DOHH2 (cell line): ENCODE measurements at regions not wholly inside any gene's neighbourhood (a gene's known extent, or its start where the extent isn't known, plus 50 kb on each side); places are given as distances from the start of the nearest gene placed in this dataset.

ENCODE experiments used
- H3F3A ChIP-seq: fragments of 200-600 bp; sonication (generic), shearing (Covaris generic); 2 replicates; pipeline ENCODE4 v1.6.0; 2016; ENCODE audit warnings: antibody characterized with exemption, mild to moderate bottlenecking; ENCODE audit not compliant: control insufficient read depth, insufficient read depth
- H3K27ac ChIP-seq: fragments of 200-600 bp; sonication (generic); 2 replicates; pipeline ENCODE4 v1.5.1; 2014; ENCODE audit warnings: low read depth, mild to moderate bottlenecking, low read length, moderate library complexity
- H3K27me3 ChIP-seq: fragments of 200-600 bp; sonication (generic); 2 replicates; pipeline ENCODE4 v1.6.1; 2014; ENCODE audit warnings: mild to moderate bottlenecking, low read length, mixed read lengths; ENCODE audit not compliant: control insufficient read depth
- H3K36me3 ChIP-seq: fragments of 200-600 bp; sonication (generic); 2 replicates; pipeline ENCODE4 v1.6.1; 2014; ENCODE audit warnings: mild to moderate bottlenecking, low read length, moderate library complexity, mixed read lengths; ENCODE audit not compliant: control insufficient read depth
- H3K4me1 ChIP-seq: fragments of 200-600 bp; sonication (generic); 2 replicates; pipeline ENCODE4 v1.6.1; 2014; ENCODE audit warnings: mild to moderate bottlenecking, low read length, mixed read lengths; ENCODE audit not compliant: control insufficient read depth
- H3K4me2 ChIP-seq: fragments of 200-600 bp; sonication (generic); 2 replicates; pipeline ENCODE4 v1.6.0; 2014; ENCODE audit warnings: mild to moderate bottlenecking, low read length, moderate library complexity
- H3K4me3 ChIP-seq: fragments of 200-600 bp; sonication (generic); 2 replicates; pipeline ENCODE4 v1.5.1; 2014; ENCODE audit warnings: mild to moderate bottlenecking, low read length, mixed read lengths
- H3K79me2 ChIP-seq: fragments of 200-600 bp; sonication (generic); 2 replicates; pipeline ENCODE4 v1.6.1; 2014; ENCODE audit warnings: mild to moderate bottlenecking, low read length, mixed read lengths; ENCODE audit not compliant: control insufficient read depth
- H3K9me2 ChIP-seq: fragments of 200-600 bp; sonication (generic); replicated peaks from 2 replicates; pipeline ENCODE4 v1.6.1; 2014; ENCODE audit warnings: mild to moderate bottlenecking, low read length, mixed read lengths; ENCODE audit not compliant: control insufficient read depth
- H3K9me3 ChIP-seq: fragments of 200-600 bp; sonication (generic); 2 replicates; pipeline ENCODE4 v1.6.1; 2014; ENCODE audit warnings: antibody characterized with exemption, low read length, mixed read lengths; ENCODE audit not compliant: control insufficient read depth, insufficient read depth
- H4K20me1 ChIP-seq: fragments of 200-600 bp; sonication (generic); 2 replicates; pipeline ENCODE4 v1.6.0; 2014; ENCODE audit warnings: low read depth, mild to moderate bottlenecking, antibody characterized with exemption, low read length, moderate library complexity; ENCODE audit not compliant: control insufficient read depth, insufficient read depth
- EZH2phosphoT487 ChIP-seq: fragments of 200-600 bp; sonication (generic); IDR thresholded peaks from 2 replicates; pipeline ENCODE4 v1.6.1; 2017; ENCODE audit warnings: borderline replicate concordance, mild to moderate bottlenecking, antibody characterized with exemption, low read length, moderate library complexity, mixed read lengths
- TF ChIP-seq, protein P1 (sequence below): fragments of 200-600 bp; sonication (generic); IDR thresholded peaks from one replicate; pipeline ENCODE4 v1.5.1; 2014; ENCODE audit warnings: antibody characterized with exemption, mild to moderate bottlenecking, low read depth, low read length; ENCODE audit not compliant: poor library complexity, severe bottlenecking

DNA sequence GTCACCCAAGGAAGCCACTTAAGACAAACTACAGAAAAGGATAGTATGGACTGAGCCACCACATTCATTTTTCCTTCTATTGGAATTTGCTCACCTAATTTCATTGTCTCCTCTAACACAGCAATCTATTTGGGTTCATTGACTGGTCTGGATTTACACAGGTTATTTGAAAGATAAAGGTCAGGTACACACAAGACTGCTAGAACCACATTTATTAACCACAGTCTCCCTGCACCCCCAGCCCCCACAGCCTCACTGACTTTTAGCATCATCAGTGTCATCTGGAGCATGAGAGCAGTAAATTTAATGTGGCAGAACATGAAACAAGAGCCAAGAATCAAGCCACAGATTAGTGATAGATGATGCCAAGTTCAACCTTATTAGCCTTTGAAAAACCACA is 226.9 kb upstream of the GYPC start:
- Histone ChIP-seq H3K9me3 (no peaks in the 10 kb centered on the region), H3K4me1 (no peaks in the 10 kb centered on the region), H3K27ac (no peak overlapping the region), H3F3A (no peaks in the 10 kb centered on the region), H3K79me2 (no peaks in the 10 kb centered on the region), H3K4me3 (no peak overlapping the region), H3K36me3 (no peaks in the 10 kb centered on the region), H3K27me3 (no peaks in the 10 kb centered on the region), H4K20me1 (no peaks in the 10 kb centered on the region), H3K9me2 (no peaks in the 10 kb centered on the region), H3K4me2 (no peak overlapping the region)
- TF ChIP-seq, protein P1, sequence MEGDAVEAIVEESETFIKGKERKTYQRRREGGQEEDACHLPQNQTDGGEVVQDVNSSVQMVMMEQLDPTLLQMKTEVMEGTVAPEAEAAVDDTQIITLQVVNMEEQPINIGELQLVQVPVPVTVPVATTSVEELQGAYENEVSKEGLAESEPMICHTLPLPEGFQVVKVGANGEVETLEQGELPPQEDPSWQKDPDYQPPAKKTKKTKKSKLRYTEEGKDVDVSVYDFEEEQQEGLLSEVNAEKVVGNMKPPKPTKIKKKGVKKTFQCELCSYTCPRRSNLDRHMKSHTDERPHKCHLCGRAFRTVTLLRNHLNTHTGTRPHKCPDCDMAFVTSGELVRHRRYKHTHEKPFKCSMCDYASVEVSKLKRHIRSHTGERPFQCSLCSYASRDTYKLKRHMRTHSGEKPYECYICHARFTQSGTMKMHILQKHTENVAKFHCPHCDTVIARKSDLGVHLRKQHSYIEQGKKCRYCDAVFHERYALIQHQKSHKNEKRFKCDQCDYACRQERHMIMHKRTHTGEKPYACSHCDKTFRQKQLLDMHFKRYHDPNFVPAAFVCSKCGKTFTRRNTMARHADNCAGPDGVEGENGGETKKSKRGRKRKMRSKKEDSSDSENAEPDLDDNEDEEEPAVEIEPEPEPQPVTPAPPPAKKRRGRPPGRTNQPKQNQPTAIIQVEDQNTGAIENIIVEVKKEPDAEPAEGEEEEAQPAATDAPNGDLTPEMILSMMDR = no peak
- no peak for TF ChIP-seq EZH2phosphoT487

DNA sequence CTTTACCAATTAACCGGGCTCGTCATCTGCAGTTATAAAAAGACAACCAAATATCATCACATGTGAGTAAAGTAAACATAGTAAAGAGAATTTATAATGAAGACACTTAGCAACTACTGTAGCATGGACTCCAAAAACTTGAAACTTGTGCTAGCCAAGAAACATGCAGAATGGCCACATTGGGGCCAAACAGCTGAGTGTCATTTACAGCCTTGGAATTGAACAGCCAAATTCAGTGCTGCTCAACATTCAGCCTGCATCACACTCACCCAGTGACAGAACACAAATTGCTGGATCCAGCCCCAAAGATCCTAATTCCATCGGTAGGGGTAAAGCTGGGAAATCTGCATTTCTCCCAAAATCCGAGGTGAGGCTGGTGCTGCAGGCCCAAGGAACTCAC is 224.8 kb upstream of the GYPC start:
- H3K4me1 ChIP-seq = no peaks in the 10 kb centered on the region
- no peaks in the 10 kb centered on the region for H3K27me3 ChIP-seq
- H3K36me3 ChIP-seq = no peaks in the 10 kb centered on the region
- H3K79me2 ChIP-seq = no peaks in the 10 kb centered on the region
- H3K27ac ChIP-seq = no peak overlapping the region
- H3K9me3 ChIP-seq = no peaks in the 10 kb centered on the region
- H3K9me2 ChIP-seq = no peaks in the 10 kb centered on the region
- H3F3A ChIP-seq = no peaks in the 10 kb centered on the region
- H3K4me2 ChIP-seq = no peak overlapping the region
- TF ChIP-seq EZH2phosphoT487 = no peak
- TF ChIP-seq, protein P1 = no peak
- H4K20me1 ChIP-seq = no peaks in the 10 kb centered on the region
- H3K4me3 ChIP-seq = no peak overlapping the region

DNA sequence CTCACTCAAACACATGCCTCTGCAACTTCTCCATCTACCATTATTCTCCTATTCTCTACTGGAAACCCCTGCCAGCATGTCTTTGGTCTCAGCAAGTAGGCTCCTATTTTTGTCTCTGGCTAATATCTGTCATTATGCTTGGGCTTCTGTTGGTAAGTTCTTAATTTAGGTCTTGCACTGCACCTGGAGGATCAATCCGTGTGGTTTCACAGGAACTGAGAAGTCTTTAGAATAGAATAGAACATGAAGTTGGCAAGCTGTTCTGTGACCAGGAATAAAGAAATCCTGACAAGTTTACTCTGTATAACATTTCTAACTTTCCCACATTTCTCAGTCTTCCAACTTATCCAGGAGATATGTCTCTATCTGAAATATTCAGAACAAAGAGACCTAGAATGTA is 219.5 kb upstream of the GYPC start:
- H3K4me2 ChIP-seq = no peak overlapping the region
- no peaks in the 10 kb centered on the region for H3K36me3 ChIP-seq
- no peak overlapping the region for H3K4me3 ChIP-seq

More for the DNA sequence above, 219.5 kb upstream of the GYPC start:
- Histone ChIP-seq H3F3A (no peaks in the 10 kb centered on the region), H3K79me2 (no peaks in the 10 kb centered on the region), H3K9me2 (no peaks in the 10 kb centered on the region), H3K27ac (no peak overlapping the region), H4K20me1 (no peaks in the 10 kb centered on the region), H3K9me3 (no peaks in the 10 kb centered on the region), H3K4me1 (no peaks in the 10 kb centered on the region), H3K27me3 (no peaks in the 10 kb centered on the region)
- TF ChIP-seq, protein P1 = no peak
- TF ChIP-seq EZH2phosphoT487 = no peak
